Vagina (tissue), 2 donors: ENCODE measurements at regions not wholly inside any gene's neighbourhood (a gene's known extent, or its start where the extent isn't known, plus 50 kb on each side); places are given as distances from the start of the nearest gene placed in this dataset.

Experiments
- CTCF ChIP-seq, 3 experiments: fragments of 450-650 bp in 2 of 3; fragments of 200-600 bp in 1 of 3; sonication (generic) in 1 of 3; IDR thresholded peaks; one replicate each; pipeline ENCODE4 v1.5.1; 2017 to 2019; ENCODE audit warnings: antibody characterized with exemption in 3 of 3, mild to moderate bottlenecking in 2 of 3, moderate library complexity in 2 of 3
- POLR2A ChIP-seq, 2 donors: fragments of 450-650 bp; IDR thresholded peaks; one replicate each; pipeline ENCODE4 v1.6.1; 2017; ENCODE audit warnings: antibody characterized with exemption in 2 of 2, mild to moderate bottlenecking in 2 of 2, moderate library complexity in 2 of 2
- POLR2AphosphoS5 ChIP-seq, 2 donors: sonication (generic); formaldehyde crosslinking; IDR thresholded peaks; one replicate each; pipeline ENCODE4 v1.9.0; 2017; ENCODE audit warnings: antibody characterized with exemption in 2 of 2, mild to moderate bottlenecking in 2 of 2, low read depth in 1 of 2; ENCODE audit not compliant: insufficient read depth in 1 of 2

DNA sequence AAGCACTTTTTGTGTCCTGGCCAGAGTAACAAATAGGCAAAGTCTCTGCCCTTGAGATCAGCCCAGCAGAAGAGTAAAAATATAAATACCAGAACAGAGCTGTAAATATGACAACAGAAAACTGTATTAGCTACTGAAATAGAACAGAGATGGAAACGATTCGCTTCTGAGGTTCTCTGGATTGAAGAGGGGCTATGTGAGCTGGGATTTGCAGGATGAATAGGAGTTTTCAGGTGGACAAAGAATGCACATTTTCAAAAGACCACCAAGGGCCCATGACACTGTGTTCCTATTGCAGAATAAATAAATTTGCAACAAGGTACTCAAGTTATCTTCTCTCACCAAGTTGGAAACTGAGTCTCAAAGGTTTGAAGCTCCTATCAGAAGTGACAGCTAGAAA lies 176.6 kb downstream of the BCL11B start:
- TF ChIP-seq CTCF (IDR thresholded peaks at IDR 0.05), result no peak
- TF ChIP-seq POLR2AphosphoS5 (IDR thresholded peaks at IDR 0.05; ENCODE audit: insufficient read depth in 1 of 2, low read depth in 1 of 2), result no peak
- TF ChIP-seq POLR2A (IDR thresholded peaks at IDR 0.05), result no peak
